HL-60 (cell line): ENCODE measurements at regions not wholly inside any gene's neighbourhood (a gene's known extent, or its start where the extent isn't known, plus 50 kb on each side); places are given as distances from the start of the nearest gene placed in this dataset.

Source experiments
- DNase-seq, 2 experiments: peaks; one replicate each; pipeline ENCODE4 v3.0.0-alpha.2; 2010 to 2020; ENCODE audit warnings: low read depth in 1 of 2, low spot score in 1 of 2
- H3K27ac ChIP-seq: fragments of 250-450 bp; sonication (Bioruptor Pico); replicated peaks from 2 replicates; pipeline ENCODE4 v1.5.1; 2020; ENCODE audit warnings: mild to moderate bottlenecking, moderate library complexity
- H3K27me3 ChIP-seq: fragments of 250-450 bp; sonication (Bioruptor Pico); 2 replicates; pipeline ENCODE4 v1.5.1; 2021; ENCODE audit warnings: mild to moderate bottlenecking, moderate library complexity; ENCODE audit not compliant: insufficient read depth, poor library complexity, severe bottlenecking
- H3K4me3 ChIP-seq: replicated peaks from 2 replicates; pipeline ENCODE4 v1.5.1; 2011; ENCODE audit warnings: mild to moderate bottlenecking, control low read depth, low read length; ENCODE audit not compliant: insufficient read depth
- CTCF ChIP-seq: IDR thresholded peaks from one replicate; pipeline ENCODE4 v1.5.1; 2011; ENCODE audit warnings: low read length, control low read depth, inconsistent platforms; ENCODE audit not compliant: insufficient read depth
- GABPA ChIP-seq: IDR thresholded peaks from 2 replicates; pipeline ENCODE4 v1.6.1; 2012; ENCODE audit warnings: low read depth
- POLR2AphosphoS5 ChIP-seq: IDR thresholded peaks from 2 replicates; pipeline ENCODE4 v1.6.1; 2012; ENCODE audit warnings: low read depth
- REST ChIP-seq: IDR thresholded peaks from 2 replicates; pipeline ENCODE4 v1.6.1; 2012; ENCODE audit warnings: low read depth; ENCODE audit not compliant: insufficient replicate concordance
- SPI1 ChIP-seq: IDR thresholded peaks from 2 replicates; pipeline ENCODE4 v1.6.1; 2012; ENCODE audit warnings: low read depth, mild to moderate bottlenecking, borderline replicate concordance

- no peak for DNase-seq
- TF ChIP-seq SPI1 = no peak
- TF ChIP-seq REST = no peak
- TF ChIP-seq CTCF = no peak
- TF ChIP-seq GABPA = no peak
- TF ChIP-seq POLR2AphosphoS5 = no peak
- Histone ChIP-seq H3K4me3 (no peak overlapping the region), H3K27me3 (no peaks in the 10 kb centered on the region), H3K27ac (no peak overlapping the region)
Observed at GRCh38 chr18:78583739-78584458, 395.7 kb upstream of the SALL3 start.

GRCh38 chr18:78584459-78585022 is 395.1 kb upstream of the SALL3 start:
- H3K4me3 ChIP-seq = no peak overlapping the region
- peaks cover 6% of the 10 kb centered on the region for H3K27me3 ChIP-seq
- no peak for DNase-seq
- no peak overlapping the region for H3K27ac ChIP-seq
- TF ChIP-seq CTCF (no peak), POLR2AphosphoS5 (no peak), GABPA (no peak), SPI1 (no peak), REST (no peak)

- Histone ChIP-seq H3K4me3 (no peak overlapping the region), H3K27ac (no peak overlapping the region), H3K27me3 (peaks cover 8% of the 10 kb centered on the region)
- DNase-seq = no peak
- TF ChIP-seq POLR2AphosphoS5 (no peak), REST (no peak), CTCF (no peak), SPI1 (no peak)
Observed at GRCh38 chr18:78586586-78586985, 393.0 kb upstream of the SALL3 start.
